ENCODE measurements at regions not wholly inside any gene's neighbourhood (a gene's known extent, or its start where the extent isn't known, plus 50 kb on each side); places are given as distances from the start of the nearest gene placed in this dataset.

DNA sequence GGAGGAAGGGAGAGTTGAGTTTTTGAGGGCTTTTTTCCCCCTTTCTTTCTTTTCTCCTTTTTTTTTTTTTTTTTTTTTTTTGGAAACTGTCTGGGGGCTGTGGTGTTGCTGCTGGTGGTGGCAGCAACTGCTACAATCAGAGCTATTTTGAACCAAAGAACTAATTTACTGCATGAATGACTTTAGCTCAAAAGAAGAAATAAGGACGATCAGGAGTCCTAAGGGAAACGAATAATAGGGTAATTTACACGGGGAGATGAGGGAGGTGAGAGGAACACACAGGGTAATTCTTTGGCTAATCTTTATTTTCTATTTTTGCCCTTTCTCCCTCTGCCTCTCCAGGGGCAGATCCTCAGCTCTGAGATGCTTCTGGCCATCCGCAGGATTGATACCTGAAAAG lies 119.8 kb downstream of the TMEM132E start:
- no peak for DNase-seq

DNA sequence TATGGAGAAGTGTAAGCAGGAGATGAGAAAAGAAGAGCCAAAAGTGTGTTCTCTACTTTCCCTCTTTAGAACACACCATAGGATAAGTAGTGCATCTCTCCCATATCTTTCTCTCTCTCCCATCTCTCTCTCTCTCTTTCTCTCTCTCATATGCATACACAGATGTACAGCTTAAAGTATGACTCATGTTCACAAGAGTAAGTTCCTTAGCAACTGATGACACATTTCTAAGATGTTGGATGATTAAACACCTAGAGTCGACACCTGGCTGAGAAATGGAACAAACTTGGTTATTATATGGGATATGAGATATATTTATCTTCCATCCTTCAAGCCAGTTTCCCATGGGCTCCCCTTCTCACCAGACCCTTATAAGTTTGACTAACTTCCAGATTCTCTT lies 113.5 kb downstream of the TMEM132E start:
- no peak for DNase-seq

Measured in suppressor macrophage treated with lipopolysaccharide for 1 hour (primary cell).